WTC11 (cell line): ENCODE measurements at regions not wholly inside any gene's neighbourhood (a gene's known extent, or its start where the extent isn't known, plus 50 kb on each side); places are given as distances from the start of the nearest gene placed in this dataset.

Experiments used
- ATAC-seq: fragments of 200-7000 bp; cut with Tn5 transposase; 2 replicates; pipeline ENCODE4 v1.10.0; 2021; ENCODE audit warnings: mild to moderate bottlenecking, moderate library complexity
- CTCF ChIA-PET: fragments of 300-600 bp; sonication (Branson Sonifier 250); formaldehyde crosslinking; loops from one replicate; lab custom pipeline; 2021; ENCODE audit warnings: antibody characterized with exemption; lab: Charles Lee
- POLR2A ChIA-PET: fragments of 350-600 bp; sonication (Branson Sonifier 250); formaldehyde crosslinking; loops from one replicate; lab custom pipeline; 2021; ENCODE audit warnings: antibody characterized with exemption; lab: Charles Lee
- DNase-seq: peaks from one replicate; pipeline ENCODE4 v3.0.0; 2021; ENCODE audit warnings: low spot score
- H3K27ac Mint-ChIP-seq: 2 replicates; pipeline ENCODE4 v1.8.0; 2021; ENCODE audit warnings: mixed read lengths
- H3K27me3 Mint-ChIP-seq: 2 replicates; pipeline ENCODE4 v1.8.0; 2021; ENCODE audit warnings: low read depth, mild to moderate bottlenecking, moderate library complexity, mixed read lengths
- H3K36me3 Mint-ChIP-seq: 2 replicates; pipeline ENCODE4 v1.8.0; 2021; ENCODE audit warnings: mixed read lengths
- H3K4me1 Mint-ChIP-seq: 2 replicates; pipeline ENCODE4 v1.8.0; 2022; ENCODE audit warnings: mixed read lengths
- H3K4me3 Mint-ChIP-seq: 2 replicates; pipeline ENCODE4 v1.8.0; 2021; ENCODE audit warnings: mild to moderate bottlenecking, moderate library complexity, mixed read lengths
- H3K9me3 Mint-ChIP-seq: 2 replicates; pipeline ENCODE4 v1.8.0; 2021; ENCODE audit warnings: mixed read lengths
- CREB1 ChIP-seq: sonication (generic); formaldehyde crosslinking; IDR thresholded peaks from 2 replicates; pipeline ENCODE4 v1.8.0; 2023; ENCODE audit warnings: mild to moderate bottlenecking, missing genetic modification reagents
- CTCF ChIP-seq: fragments of 200-600 bp; IDR thresholded peaks from 2 replicates; pipeline ENCODE4 v1.8.0; 2022; ENCODE audit warnings: antibody characterized with exemption
- E2F1 ChIP-seq: sonication (generic); formaldehyde crosslinking; IDR thresholded peaks from 2 replicates; pipeline ENCODE4 v1.8.0; 2022; ENCODE audit warnings: mild to moderate bottlenecking, missing genetic modification reagents
- FOXK1 ChIP-seq: sonication (generic); formaldehyde crosslinking; IDR thresholded peaks from 2 replicates; pipeline ENCODE4 v1.8.0; 2022; ENCODE audit warnings: mild to moderate bottlenecking, moderate library complexity, missing genetic modification reagents
- FOXP1 ChIP-seq: sonication (generic); formaldehyde crosslinking; IDR thresholded peaks from 2 replicates; pipeline ENCODE4 v1.8.0; 2022; ENCODE audit warnings: missing genetic modification reagents, mild to moderate bottlenecking, moderate library complexity, borderline replicate concordance
- GABPB1 ChIP-seq: sonication (generic); formaldehyde crosslinking; IDR thresholded peaks from 2 replicates; pipeline ENCODE4 v1.8.1; 2023; ENCODE audit warnings: mild to moderate bottlenecking, missing genetic modification reagents
- GRHL2 ChIP-seq: fragments of 250-450 bp; sonication (Bioruptor Pico); IDR thresholded peaks from 2 replicates; pipeline ENCODE4 v1.8.0; 2022; ENCODE audit warnings: mild to moderate bottlenecking, moderate library complexity; ENCODE audit not compliant: insufficient replicate concordance, severe bottlenecking
- IRF1 ChIP-seq: sonication (generic); formaldehyde crosslinking; IDR thresholded peaks from 2 replicates; pipeline ENCODE4 v1.8.0; 2023; ENCODE audit warnings: missing genetic modification reagents
- NFATC4 ChIP-seq: fragments of 250-450 bp; sonication (Bioruptor Pico); IDR thresholded peaks from 2 replicates; pipeline ENCODE4 v1.9.0; 2021; ENCODE audit warnings: mild to moderate bottlenecking
- NFYB ChIP-seq: sonication (generic); formaldehyde crosslinking; conservative IDR thresholded peaks from 2 replicates; pipeline ENCODE4 v1.8.0; 2022; ENCODE audit warnings: low read depth, missing genetic modification reagents
- RELA ChIP-seq: sonication (generic); formaldehyde crosslinking; IDR thresholded peaks from 2 replicates; pipeline ENCODE4 v1.8.1; 2022; ENCODE audit warnings: missing genetic modification reagents, mild to moderate bottlenecking, borderline replicate concordance
- SMAD3 ChIP-seq: sonication (generic); formaldehyde crosslinking; IDR thresholded peaks from 2 replicates; pipeline ENCODE4 v1.8.0; 2022; ENCODE audit warnings: missing genetic modification reagents, mild to moderate bottlenecking, borderline replicate concordance
- TEAD1 ChIP-seq: sonication (generic); formaldehyde crosslinking; IDR thresholded peaks from 2 replicates; pipeline ENCODE4 v1.8.0; 2022; ENCODE audit warnings: mild to moderate bottlenecking, missing genetic modification reagents
- TP53 ChIP-seq: sonication (generic); formaldehyde crosslinking; IDR thresholded peaks from 2 replicates; pipeline ENCODE4 v1.8.1; 2023; ENCODE audit warnings: mild to moderate bottlenecking, missing genetic modification reagents
- USF1 ChIP-seq: sonication (generic); formaldehyde crosslinking; IDR thresholded peaks from 2 replicates; pipeline ENCODE4 v1.8.0; 2022; ENCODE audit warnings: mild to moderate bottlenecking, missing genetic modification reagents
- USF2 ChIP-seq: sonication (generic); formaldehyde crosslinking; IDR thresholded peaks from 2 replicates; pipeline ENCODE4 v1.8.1; 2023; ENCODE audit warnings: mild to moderate bottlenecking, missing genetic modification reagents, moderate library complexity
- ZMAT4 ChIP-seq: fragments of 250-450 bp; sonication (Bioruptor Pico); IDR thresholded peaks from 2 replicates; pipeline ENCODE4 v1.9.0; 2021; ENCODE audit warnings: mild to moderate bottlenecking
- ZNF121 ChIP-seq: sonication (generic); formaldehyde crosslinking; IDR thresholded peaks from 2 replicates; pipeline ENCODE4 v1.8.0; 2023; ENCODE audit warnings: missing genetic modification reagents
- ZNF138 ChIP-seq: sonication (generic); formaldehyde crosslinking; conservative IDR thresholded peaks from 2 replicates; pipeline ENCODE4 v1.8.1; 2022; ENCODE audit warnings: mild to moderate bottlenecking, moderate library complexity, missing genetic modification reagents
- ZNF219 ChIP-seq: sonication (generic); formaldehyde crosslinking; IDR thresholded peaks from 2 replicates; pipeline ENCODE4 v1.8.0; 2023; ENCODE audit warnings: missing genetic modification reagents, mild to moderate bottlenecking, borderline replicate concordance
- ZNF317 ChIP-seq: sonication (generic); formaldehyde crosslinking; IDR thresholded peaks from 2 replicates; pipeline ENCODE4 v1.8.1; 2023; ENCODE audit warnings: low read depth, mild to moderate bottlenecking, moderate library complexity, missing genetic modification reagents, borderline replicate concordance

GRCh38 chr20:24892522-24892921 is 56.5 kb upstream of the CST7 start:
- peaks cover 2% of the 10 kb centered on the region; the same call in 1 of the 2 replicates for H3K27me3 Mint-ChIP-seq
- ATAC-seq (no peak), DNase-seq (no peak)
- H3K36me3 Mint-ChIP-seq = peaks cover 8% of the 10 kb centered on the region
- H3K4me1 Mint-ChIP-seq = peaks cover 11% of the 10 kb centered on the region
- no peak overlapping the region for H3K27ac Mint-ChIP-seq
- no peak for TF ChIP-seq RELA
- TF ChIP-seq USF1 (CRISPR knock-in tag) = no peak
- TF ChIP-seq ZNF121 (CRISPR knock-in tag) = no peak
- POLR2A ChIA-PET = no interaction called here
- H3K4me3 Mint-ChIP-seq = no peak overlapping the region
- CTCF ChIA-PET = no interaction called here
- H3K9me3 Mint-ChIP-seq = peaks cover 32% of the 10 kb centered on the region

- DNase-seq (no peak), ATAC-seq (no peak)
- H3K4me1 Mint-ChIP-seq = peaks cover 8% of the 10 kb centered on the region; the same call in 1 of the 2 replicates
- peaks cover 8% of the 10 kb centered on the region for H3K36me3 Mint-ChIP-seq
- peaks cover 2% of the 10 kb centered on the region; the same call in 1 of the 2 replicates for H3K27me3 Mint-ChIP-seq
- no peak overlapping the region for H3K27ac Mint-ChIP-seq
- no peak overlapping the region for H3K4me3 Mint-ChIP-seq
- CTCF ChIA-PET = no interaction called here
- POLR2A ChIA-PET = no interaction called here
- TF ChIP-seq USF1 (CRISPR knock-in tag) = no peak
- H3K9me3 Mint-ChIP-seq = peaks cover 36% of the 10 kb centered on the region
Measured at GRCh38 chr20:24892931-24893330, 56.1 kb upstream of the CST7 start.

- DNase-seq = no peak
- peaks cover 20% of the 10 kb centered on the region for H3K36me3 Mint-ChIP-seq
- no peak overlapping the region for H3K27ac Mint-ChIP-seq
- ChIA-PET POLR2A (no interaction called here), CTCF (no interaction called here)
- no peak for ATAC-seq
- no peaks in the 10 kb centered on the region for H3K4me1 Mint-ChIP-seq
- H3K4me3 Mint-ChIP-seq = no peak overlapping the region
- TF ChIP-seq CTCF (no peak), SMAD3 (CRISPR knock-in tag) (no peak), FOXK1 (CRISPR knock-in tag) (no peak), ZNF138 (no peak)
- H3K27me3 Mint-ChIP-seq = peaks cover 2% of the 10 kb centered on the region
- peaks cover 42% of the 10 kb centered on the region for H3K9me3 Mint-ChIP-seq
Measured at GRCh38 chr20:24894488-24894887, 54.6 kb upstream of the CST7 start.

GRCh38 chr20:24894967-24895366 is 54.1 kb upstream of the CST7 start:
- H3K27ac Mint-ChIP-seq = no peak overlapping the region
- peaks cover 25% of the 10 kb centered on the region for H3K36me3 Mint-ChIP-seq
- H3K27me3 Mint-ChIP-seq = peaks cover 7% of the 10 kb centered on the region
- ChIA-PET POLR2A (no interaction called here), CTCF (no interaction called here)
- DNase-seq (no peak), ATAC-seq (no peak)
- peaks cover 47% of the 10 kb centered on the region for H3K9me3 Mint-ChIP-seq
- no peaks in the 10 kb centered on the region for H3K4me1 Mint-ChIP-seq
- H3K4me3 Mint-ChIP-seq = no peak overlapping the region
- no peak for TF ChIP-seq NFATC4 (CRISPR knock-in tag)
- no peak for TF ChIP-seq ZNF317 (CRISPR knock-in tag)
- TF ChIP-seq RELA = no peak
- no peak for TF ChIP-seq GABPB1
- no peak for TF ChIP-seq E2F1 (CRISPR knock-in tag)
- TF ChIP-seq TP53 (CRISPR knock-in tag) = no peak
- no peak for TF ChIP-seq TEAD1
- TF ChIP-seq CREB1 (CRISPR knock-in tag) = no peak
- TF ChIP-seq IRF1 (CRISPR knock-in tag) = no peak
- TF ChIP-seq ZMAT4 (CRISPR knock-in tag) = no peak
- no peak for TF ChIP-seq USF2 (CRISPR knock-in tag)
- TF ChIP-seq CTCF = no peak
- no peak for TF ChIP-seq GRHL2 (CRISPR knock-in tag)
- no peak for TF ChIP-seq ZNF219 (CRISPR knock-in tag)
- TF ChIP-seq FOXP1 = no peak
- TF ChIP-seq NFYB (CRISPR knock-in tag) = no peak
